ENCODE measurements at regions not wholly inside any gene's neighbourhood (a gene's known extent, or its start where the extent isn't known, plus 50 kb on each side); places are given as distances from the start of the nearest gene placed in this dataset.

DNA sequence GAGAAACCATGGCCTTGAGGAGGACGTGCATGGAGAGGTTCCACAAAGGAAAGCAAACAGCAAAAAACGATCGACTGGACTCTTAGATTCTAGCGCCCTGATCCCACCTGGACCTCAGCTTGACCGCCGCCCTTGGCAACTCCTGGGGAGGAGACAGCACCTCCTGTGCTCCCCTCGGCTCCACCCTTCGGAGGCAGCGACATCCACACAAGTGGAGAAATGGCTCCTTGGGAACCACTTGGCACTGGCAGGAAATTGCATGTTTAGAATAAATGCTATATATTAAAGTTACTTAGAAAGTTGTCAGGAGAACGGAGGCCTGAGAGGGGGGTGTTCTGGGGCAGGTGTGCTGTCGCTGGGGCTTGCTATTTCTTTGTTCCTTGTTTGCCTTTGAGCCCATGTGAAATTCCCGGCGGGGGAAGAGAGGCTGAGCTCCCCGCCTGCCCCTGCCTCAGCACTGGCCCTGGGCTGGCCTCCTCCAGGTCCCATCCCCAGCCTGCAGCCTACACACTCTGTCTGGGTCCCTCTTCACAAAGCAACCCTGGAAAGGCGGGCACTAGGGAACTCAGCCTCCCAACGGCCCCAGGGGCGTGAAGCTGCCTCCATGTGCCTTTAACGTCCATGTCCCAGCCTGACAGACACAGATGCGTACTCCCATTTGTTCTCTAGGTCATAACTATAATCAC is 395.3 kb downstream of the BRD1 start:
- no peak for TF ChIP-seq GATA2 (IDR thresholded peaks at IDR 0.05; ENCODE audit: low read depth, low read length)
- TF ChIP-seq GATA3 (IDR thresholded peaks at IDR 0.05; ENCODE audit: low read depth, low read length): no peak

DNA sequence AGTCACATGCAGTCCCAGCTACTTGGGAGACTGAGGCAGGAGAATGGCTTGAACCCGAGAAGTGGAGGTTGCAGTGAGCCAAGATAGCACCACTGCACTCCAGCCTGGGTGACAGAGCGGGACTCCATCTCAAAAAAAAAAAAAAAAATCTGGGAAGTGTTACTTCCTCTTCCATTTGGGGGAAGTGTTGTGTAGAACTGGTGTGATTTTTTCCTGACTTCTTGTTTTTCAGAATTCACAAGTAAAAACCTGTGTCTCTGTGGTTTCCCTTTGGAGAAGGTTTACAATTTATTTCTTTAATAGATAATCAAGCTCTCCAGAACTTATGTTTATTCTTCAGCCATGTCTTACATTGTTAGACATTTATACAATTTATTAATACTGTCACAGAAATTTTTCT is 396.1 kb downstream of the BRD1 start:
- TF ChIP-seq GATA3 (IDR thresholded peaks at IDR 0.05; ENCODE audit: low read depth, low read length): no peak
- no peak for TF ChIP-seq GATA2 (IDR thresholded peaks at IDR 0.05; ENCODE audit: low read depth, low read length)

DNA sequence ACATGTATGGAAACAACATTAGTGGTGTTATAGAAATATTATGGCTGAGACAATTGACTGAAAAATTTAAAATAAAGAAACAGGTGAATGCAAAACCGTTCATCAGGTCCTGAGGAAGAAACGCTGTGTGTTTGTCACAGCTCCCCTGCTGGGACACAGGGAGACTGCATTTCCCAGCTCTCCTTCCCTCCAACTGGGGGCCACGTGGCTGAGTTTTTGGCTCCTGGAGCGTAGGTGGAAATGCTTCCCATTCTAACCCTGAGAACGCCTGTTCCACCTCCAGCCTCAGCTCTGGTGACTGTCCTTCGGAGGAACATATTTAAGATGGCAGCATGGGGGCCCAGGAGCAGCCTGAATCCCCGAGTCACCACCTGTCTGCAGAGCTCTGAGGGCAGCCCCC is 398.6 kb downstream of the BRD1 start:
- no peak for TF ChIP-seq GATA2 (IDR thresholded peaks at IDR 0.05; ENCODE audit: low read depth, low read length)
- TF ChIP-seq GATA3 (IDR thresholded peaks at IDR 0.05; ENCODE audit: low read depth, low read length): no peak

DNA sequence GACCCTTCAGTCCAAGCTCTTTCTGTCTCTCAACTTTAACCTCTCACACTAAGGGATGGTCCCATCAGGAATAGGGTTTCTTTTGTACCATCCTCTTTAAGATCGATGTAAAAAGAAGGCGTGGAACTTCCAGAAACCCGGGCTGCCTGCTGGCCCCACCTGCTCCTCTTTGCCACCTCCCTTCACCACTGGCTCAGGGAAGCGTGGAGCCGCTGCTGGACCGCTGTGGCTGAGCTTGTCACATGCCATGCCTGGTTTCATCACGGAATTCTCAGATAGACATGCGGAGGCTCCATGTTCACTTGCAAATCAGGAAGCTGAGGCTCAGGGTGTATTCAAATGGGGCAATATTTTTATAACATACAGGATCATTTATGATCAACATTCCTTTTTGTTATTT is 399.7 kb downstream of the BRD1 start:
- TF ChIP-seq GATA3 (IDR thresholded peaks at IDR 0.05; ENCODE audit: low read depth, low read length): no peak
- no peak for TF ChIP-seq GATA2 (IDR thresholded peaks at IDR 0.05; ENCODE audit: low read depth, low read length)

DNA sequence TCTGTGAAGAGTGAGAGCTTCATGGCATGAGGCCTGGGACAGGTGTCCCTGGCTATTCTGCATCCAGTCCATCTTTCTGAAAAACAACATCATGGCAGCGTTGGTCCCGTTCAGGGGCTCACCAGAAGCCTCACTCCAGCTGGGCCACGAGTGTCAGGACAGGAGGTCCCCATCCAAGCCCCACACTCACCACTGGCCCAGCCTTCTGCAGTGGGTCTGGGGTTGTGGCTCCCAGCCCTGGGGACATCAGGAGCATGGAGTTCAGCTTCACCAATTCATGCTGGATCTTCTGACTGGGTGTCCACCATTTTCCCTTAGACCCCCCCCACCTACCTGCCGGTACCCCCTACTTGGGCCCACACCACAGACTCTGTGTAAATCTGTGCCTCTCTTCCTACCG is 400.3 kb downstream of the BRD1 start:
- TF ChIP-seq GATA3 (IDR thresholded peaks at IDR 0.05; ENCODE audit: low read depth, low read length) (no peak), GATA2 (IDR thresholded peaks at IDR 0.05; ENCODE audit: low read depth, low read length) (no peak)

DNA sequence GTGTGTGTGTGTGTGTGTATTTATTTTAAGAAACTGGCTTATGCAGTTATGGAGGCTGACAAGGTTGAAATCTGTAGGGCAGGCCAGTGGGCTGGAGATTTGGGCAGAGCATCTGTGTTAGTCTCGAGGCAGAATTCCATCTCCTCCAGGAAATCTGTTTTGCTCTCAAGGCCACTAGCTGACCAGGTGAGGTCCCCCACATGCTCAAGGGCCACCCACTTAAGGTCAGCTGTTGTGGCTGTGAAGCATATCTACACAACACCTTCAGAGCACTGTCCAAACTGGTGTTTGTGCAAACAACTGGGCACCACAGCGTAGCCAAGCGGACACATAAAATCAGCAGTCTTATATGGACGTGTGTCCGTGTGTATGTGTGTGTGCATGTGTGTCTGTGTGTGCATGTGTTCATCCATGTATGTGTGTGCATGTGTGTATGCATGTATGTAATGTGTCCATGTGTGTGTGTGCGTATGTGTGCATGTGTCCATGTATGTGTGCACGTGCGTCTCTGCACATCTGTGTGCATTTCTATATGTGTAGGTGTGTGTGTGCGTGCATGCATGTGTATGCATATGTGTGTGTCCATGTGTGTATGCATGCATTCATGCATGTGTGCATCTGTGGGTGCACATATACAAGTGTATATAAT is 400.9 kb downstream of the BRD1 start:
- TF ChIP-seq GATA3 (IDR thresholded peaks at IDR 0.05; ENCODE audit: low read depth, low read length) (no peak), GATA2 (IDR thresholded peaks at IDR 0.05; ENCODE audit: low read depth, low read length) (no peak)

DNA sequence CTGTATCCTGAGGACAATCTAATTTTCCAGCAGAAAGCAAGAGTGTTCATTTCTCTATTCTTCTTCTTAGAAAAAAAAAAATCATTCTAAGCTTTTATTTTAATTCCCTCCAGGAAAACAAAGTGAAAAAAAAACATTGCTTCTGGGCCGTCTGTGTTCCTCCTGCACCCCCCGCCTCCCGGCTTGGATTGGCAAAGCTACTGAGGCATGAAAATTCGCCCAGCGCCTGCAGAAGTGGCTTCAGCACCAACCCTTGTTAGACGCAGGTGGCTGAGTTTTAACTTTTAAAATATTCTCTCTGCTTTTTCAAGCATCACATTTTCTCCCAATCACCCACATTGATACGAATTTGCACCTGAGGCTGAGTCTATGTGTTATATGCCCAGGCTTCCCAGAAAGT is 401.6 kb downstream of the BRD1 start:
- no peak for TF ChIP-seq GATA2 (IDR thresholded peaks at IDR 0.05; ENCODE audit: low read depth, low read length)

DNA sequence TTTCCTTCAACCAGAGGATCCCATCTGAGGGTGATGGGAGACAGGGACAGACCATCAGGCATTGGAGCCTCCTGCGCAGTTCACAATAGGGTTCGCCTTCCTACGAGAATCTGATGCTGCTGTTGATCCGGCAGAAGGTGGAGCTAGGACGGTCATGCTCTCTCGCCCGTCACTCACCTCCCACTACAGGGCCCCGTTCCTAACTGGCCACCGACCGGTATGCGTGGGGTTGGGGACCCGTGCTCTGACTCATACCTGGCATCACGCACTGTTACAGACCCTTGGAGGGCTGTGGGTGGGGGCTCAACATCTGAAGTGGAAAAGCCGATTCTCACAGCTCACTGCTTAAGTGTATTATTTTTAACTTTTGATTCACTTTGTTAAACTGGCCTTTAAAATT is 402.3 kb downstream of the BRD1 start:
- TF ChIP-seq GATA2 (IDR thresholded peaks at IDR 0.05; ENCODE audit: low read depth, low read length) (no peak), GATA3 (IDR thresholded peaks at IDR 0.05; ENCODE audit: low read depth, low read length) (no peak)

DNA sequence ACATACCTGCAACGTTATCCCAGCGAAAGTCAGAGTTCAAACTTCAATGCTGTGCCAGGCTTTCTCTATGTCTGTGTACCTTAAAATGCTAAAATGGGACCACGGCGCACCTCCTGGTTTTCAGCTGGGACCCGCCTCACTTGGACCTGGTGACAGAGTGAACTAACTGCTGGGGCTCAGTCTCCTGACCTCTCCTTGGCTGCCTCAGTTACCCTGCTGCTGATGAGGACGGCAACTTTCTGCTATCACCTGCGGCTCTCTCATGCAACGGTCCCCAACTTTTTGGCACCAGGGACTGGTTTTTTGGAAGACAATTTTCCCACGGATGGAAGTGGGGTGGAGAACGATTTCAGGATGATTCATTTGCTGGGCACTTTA is 402.8 kb downstream of the BRD1 start:
- no peak for TF ChIP-seq GATA2 (IDR thresholded peaks at IDR 0.05; ENCODE audit: low read depth, low read length)
- no peak for TF ChIP-seq GATA3 (IDR thresholded peaks at IDR 0.05; ENCODE audit: low read depth, low read length)

DNA sequence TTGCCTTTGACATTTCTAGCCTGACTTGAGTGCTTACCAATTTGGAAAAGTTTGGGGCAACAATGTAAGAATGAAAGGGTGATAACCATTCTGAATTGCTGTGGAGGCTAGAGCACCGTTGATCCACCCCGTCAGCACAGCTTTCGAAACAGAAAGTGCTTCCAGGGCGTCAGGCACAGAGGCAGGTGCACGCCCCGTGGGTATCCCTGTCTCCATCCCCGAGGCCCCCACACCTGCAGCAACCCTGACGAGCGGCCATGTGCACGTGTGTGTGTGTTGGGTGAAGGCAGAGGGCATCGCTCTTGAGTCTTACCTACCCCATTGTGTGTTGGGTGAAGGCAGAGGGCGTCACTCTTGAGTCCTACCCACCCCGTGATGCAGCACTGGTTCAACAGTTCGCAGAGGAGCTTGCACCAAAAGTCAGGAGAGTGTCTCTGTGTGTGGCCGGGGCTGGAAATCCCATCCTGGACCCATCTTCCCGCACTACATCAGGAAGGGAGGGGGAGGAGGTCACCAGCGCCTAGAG is 404.5 kb downstream of the BRD1 start:
- TF ChIP-seq GATA3 (IDR thresholded peaks at IDR 0.05; ENCODE audit: low read depth, low read length) (no peak), GATA2 (IDR thresholded peaks at IDR 0.05; ENCODE audit: low read depth, low read length) (no peak)

DNA sequence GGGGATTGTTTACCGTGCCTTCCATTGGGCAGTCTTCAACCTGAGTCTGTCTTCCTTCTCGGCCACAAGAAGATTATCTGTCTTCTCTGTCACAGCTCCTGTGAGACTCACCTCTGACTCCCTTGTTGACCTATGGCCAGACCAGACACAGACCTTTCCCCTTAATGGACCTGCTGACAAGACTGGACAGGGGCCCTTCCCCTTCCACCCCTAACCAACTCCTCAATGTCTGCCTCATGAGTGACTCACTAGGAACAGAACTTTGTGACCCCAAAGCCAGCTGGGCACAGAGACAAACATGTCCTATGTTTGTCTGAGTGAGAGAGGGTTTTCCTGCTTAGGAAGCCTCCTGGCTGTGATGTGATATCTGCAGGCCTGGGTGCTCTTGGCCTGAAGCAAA is 405.0 kb downstream of the BRD1 start:
- no peak for TF ChIP-seq GATA3 (IDR thresholded peaks at IDR 0.05; ENCODE audit: low read depth, low read length)
- TF ChIP-seq GATA2 (IDR thresholded peaks at IDR 0.05; ENCODE audit: low read depth, low read length): no peak

DNA sequence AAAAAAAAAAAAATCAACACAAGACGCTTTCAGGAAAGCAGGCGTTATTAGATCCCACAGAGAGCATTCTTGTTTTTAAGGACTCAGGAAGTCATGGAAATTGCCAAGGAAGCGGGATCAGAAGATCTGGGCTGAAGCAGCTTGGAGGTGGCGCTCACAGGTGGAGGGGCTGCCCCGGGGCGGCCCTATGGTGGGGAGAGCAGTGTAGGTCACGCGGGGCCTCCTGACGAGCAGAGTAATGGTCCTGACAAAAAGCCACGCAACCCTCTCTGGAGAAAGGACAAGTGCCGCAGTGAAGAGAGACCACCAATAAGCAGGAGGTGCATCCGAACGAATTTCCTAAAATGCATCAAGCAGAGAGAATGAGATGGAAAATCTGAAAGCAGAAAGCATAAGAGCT is 407.0 kb downstream of the BRD1 start:
- TF ChIP-seq GATA2 (IDR thresholded peaks at IDR 0.05; ENCODE audit: low read depth, low read length) (no peak), GATA3 (IDR thresholded peaks at IDR 0.05; ENCODE audit: low read depth, low read length) (no peak)

DNA sequence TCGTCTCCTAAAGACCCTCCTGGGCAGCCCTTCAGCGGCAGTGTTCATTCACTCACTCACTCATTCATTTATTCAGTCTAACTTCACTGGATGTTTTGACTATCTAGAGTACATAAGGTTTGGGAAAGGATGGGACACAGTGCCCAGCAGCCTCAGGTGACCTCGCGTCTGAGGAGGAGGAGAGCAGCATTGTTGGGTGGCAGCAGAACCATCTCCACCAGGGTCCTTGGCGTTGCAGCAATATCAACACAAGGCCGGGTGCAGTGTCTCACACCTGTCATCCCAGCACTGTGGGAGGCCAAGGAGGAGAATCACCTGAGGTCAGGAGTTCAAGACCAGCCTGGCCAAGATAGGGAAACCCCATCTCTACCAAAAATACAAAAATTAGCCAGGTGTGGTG is 408.0 kb downstream of the BRD1 start:
- TF ChIP-seq GATA3 (IDR thresholded peaks at IDR 0.05; ENCODE audit: low read depth, low read length): no peak
- TF ChIP-seq GATA2 (IDR thresholded peaks at IDR 0.05; ENCODE audit: low read depth, low read length): no peak

DNA sequence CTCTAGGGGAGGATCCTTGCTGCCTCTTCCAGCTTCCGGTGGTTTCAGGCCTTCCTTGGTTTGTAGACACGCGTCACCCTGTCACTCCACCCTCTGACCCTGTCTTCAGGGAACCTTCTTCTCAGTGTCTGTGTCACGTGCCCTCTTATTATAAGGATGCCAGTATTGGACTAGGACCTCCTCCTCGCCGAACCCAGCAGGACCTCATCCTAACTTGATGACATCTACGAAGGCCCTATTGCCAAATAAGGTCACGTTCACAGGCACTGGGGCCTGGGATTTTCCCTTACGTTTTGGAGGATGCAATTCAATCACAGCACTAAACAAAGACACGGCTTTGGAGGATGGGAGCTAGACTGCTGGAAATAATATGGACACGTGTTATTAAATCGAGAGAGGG is 408.7 kb downstream of the BRD1 start:
- TF ChIP-seq GATA3 (IDR thresholded peaks at IDR 0.05; ENCODE audit: low read depth, low read length) (no peak), GATA2 (IDR thresholded peaks at IDR 0.05; ENCODE audit: low read depth, low read length) (no peak)

DNA sequence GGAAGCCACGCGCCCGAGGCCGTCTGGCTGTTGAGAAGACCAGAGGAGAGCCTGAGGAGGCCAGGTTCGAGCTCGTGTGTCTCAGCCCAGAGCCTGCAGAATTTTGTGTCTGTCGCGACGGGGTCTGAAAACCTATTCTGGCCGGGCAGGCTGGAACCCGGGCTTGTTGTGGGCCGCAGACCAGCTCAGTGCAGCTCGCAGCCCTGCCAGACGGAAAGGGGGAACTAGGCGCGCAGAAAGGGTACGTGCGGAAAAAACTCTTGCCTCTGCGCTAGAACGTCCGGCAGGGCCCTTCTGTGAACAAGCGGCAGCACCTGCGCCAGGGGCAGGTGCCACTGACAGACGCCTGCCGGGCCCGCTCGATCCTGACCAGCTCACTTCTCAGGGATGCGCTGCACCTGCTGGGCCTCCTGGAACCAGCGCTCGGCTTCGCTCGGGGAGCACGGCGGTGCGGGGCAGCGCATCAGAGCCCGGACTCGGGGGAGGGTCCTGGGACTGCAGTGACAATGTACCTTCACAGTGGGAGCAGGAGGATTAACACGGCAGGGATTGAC is 409.3 kb downstream of the BRD1 start:
- TF ChIP-seq GATA2 (IDR thresholded peaks at IDR 0.05; ENCODE audit: low read depth, low read length) (no peak), GATA3 (IDR thresholded peaks at IDR 0.05; ENCODE audit: low read depth, low read length) (no peak)
